ENCODE measurements at regions not wholly inside any gene's neighbourhood (a gene's known extent, or its start where the extent isn't known, plus 50 kb on each side); places are given as distances from the start of the nearest gene placed in this dataset.

- TF ChIP-seq EZH2 (IDR thresholded peaks at IDR 0.05; ENCODE audit: low read depth, unreplicated experiment) (no peak), REST (IDR thresholded peaks at IDR 0.05; ENCODE audit: unreplicated experiment) (no peak), CTCF (conservative IDR thresholded peaks at IDR 0.05; ENCODE audit: low read depth in 2 of 2) (no peak), ETS1 (IDR thresholded peaks at IDR 0.05) (no peak), EZH2phosphoT487 (IDR thresholded peaks at IDR 0.05; ENCODE audit: unreplicated experiment) (no peak), POLR2AphosphoS5 (IDR thresholded peaks at IDR 0.05; ENCODE audit: low read depth) (no peak)
Measured at GRCh38 chr20:54344832-54345231, 130.6 kb upstream of the DOK5 start.

Measured in GM23338 (cell line).